OCI-LY3 (cell line): ENCODE measurements at regions not wholly inside any gene's neighbourhood (a gene's known extent, or its start where the extent isn't known, plus 50 kb on each side); places are given as distances from the start of the nearest gene placed in this dataset.

Source experiments
- CTCF ChIP-seq: fragments of 200-600, 300-600 bp; sonication (generic); IDR thresholded peaks from 2 replicates; pipeline ENCODE4 v1.5.1; 2014; ENCODE audit warnings: antibody characterized with exemption, low read length, low read depth
- EZH2phosphoT487 ChIP-seq: fragments of 200-600 bp; shearing (Covaris generic); IDR thresholded peaks from 2 replicates; pipeline ENCODE4 v1.6.1; 2018; ENCODE audit warnings: antibody characterized with exemption, mixed run types, low read depth

GRCh38 chr2:228303960-228304359 lies 122.5 kb upstream of the SPHKAP start:
- TF ChIP-seq CTCF (no peak), EZH2phosphoT487 (no peak)
